ENCODE measurements at regions not wholly inside any gene's neighbourhood (a gene's known extent, or its start where the extent isn't known, plus 50 kb on each side); places are given as distances from the start of the nearest gene placed in this dataset.
"Not testable (repeated sequence)": the region's sequence is repeated elsewhere in the genome, so short reads cannot be mapped to it uniquely, and the experiment has no call there.

DNA sequence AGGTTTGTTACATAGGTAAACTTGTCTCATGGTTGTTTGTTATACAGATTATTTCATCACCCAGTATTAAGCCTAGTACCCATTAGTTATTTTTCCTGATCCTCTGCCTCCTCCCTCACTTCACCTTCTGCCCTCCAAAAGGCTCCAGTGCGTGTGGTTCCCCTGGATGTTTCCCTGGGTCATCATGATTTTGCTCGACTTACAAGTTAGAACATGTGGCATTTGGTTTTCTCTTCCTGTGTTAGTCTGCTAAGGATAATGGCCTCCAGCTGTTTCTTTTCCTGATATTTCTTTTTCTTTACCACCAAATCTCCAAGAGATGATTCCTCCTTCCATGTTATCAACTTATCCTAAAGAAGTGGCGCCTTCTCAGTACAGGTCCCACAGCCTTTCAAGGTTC is 543.1 kb upstream of the ADGRL3 start:
- DNase-seq (ENCODE audit: low spot score), result no peak

DNA sequence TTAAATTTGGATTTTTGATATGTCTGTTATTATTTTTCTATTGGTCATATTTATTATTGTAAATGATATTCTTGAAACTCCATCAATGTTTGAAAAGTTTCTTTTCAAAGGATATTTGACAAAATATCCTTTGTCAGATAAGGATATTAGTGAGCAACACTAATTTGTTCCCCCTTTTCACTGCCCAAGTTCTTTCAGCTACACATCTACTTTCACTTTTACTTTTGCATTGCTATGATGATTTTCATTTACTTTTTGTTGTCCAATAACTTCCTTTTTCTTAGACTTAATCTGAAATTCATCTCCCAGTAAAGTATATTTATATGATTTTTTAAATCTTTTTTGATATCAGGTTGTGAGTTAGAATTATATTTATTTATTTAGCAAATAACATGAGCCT is 542.3 kb upstream of the ADGRL3 start:
- DNase-seq (ENCODE audit: low spot score), result no peak

DNA sequence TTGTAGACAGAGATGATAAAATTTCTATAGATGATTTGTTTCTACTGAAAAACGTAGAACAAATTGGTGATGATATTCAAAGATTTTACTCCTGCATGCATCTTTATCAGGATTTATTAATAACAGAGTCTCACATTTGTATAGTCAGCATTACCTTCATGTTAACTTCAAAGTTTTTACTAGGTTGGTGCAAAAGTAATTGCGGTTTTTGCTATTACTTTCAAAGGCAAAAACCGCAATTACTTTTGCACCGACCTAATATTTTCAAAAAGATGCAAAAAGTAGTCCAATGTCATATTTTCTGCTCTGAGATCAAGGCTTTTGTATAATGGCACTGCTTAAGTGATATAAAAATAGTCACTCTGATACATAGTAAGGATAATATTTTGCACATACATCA is 536.4 kb upstream of the ADGRL3 start:
- no peak for DNase-seq (ENCODE audit: low spot score)

DNA sequence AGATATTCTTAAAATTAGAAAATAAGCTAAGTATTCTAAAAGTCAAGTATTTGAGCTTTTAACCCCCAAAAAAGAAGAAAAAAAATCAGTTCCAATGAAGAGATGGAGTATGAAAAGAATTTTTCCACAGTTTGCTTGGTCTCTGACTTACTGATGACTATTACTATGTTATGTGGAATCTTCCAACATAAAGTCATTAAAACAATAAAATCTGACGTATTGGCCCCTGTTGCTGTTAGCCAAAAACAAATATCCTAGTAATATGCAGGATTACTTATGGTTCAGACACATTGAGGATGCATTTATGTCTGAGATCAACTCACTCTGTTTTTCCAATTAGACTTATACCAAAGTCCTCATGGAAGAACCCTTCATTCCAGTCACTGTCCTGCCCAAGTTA is 517.2 kb upstream of the ADGRL3 start:
- no peak for DNase-seq (ENCODE audit: low spot score)

DNA sequence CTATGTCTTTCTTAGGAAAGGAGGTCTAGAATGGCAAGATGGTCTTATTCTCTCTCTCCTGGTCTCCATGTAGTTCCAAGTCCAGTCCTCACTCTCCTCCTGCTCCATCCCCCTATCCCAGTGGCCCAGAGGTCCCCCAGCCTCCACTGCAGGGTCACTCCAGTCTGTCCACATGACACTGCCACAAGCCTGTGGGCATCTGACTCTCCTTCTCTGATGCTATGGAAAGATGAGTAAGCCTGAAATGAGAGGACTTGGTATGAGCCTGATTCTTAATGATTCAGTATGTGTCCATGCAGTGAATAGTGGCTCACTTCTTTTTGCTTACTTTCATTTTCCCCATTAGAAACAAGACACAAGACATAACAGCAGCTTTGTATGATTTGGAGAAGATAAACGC is 516.8 kb upstream of the ADGRL3 start:
- DNase-seq (ENCODE audit: low spot score), result no peak

DNA sequence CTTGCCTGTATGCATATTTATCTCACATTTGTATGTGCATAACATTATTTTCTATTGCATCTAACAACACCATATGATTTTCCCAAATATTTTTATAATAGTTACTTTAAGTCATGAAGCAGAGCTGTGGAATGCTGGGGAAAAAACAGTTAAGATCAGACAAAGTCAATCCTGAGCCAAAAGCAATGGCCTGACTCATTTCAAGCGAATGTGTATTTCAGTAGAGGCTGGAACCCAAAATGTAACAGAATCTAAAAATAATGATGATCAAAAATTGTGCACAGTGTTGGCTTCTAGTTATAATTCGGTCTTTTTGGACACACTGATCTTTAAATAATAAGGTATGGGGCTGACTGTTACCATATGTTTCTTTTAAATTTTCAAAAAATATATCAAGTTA is 516.2 kb upstream of the ADGRL3 start:
- DNase-seq (ENCODE audit: low spot score), result no peak

DNA sequence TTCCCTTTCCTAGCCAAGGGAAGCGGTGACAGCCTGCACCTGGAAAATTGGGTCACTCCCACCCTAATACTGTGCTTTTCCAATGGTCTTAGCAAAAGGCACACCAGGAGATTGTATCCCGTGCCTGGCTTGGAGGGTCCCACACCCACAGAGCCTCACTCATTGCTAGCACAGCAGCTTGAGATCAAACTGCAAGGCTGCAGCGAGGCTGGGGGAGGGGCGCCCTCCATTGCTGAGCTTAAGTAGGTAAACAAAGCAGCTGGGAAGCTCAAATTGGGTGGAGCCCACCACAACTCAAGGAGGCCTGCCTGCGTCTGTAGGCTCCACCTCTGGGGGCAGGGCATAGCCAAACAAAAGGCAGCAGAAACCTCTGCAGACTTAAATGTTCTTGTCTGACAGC is 504.1 kb upstream of the ADGRL3 start:
- DNase-seq (ENCODE audit: low spot score), result not testable (repeated sequence)

DNA sequence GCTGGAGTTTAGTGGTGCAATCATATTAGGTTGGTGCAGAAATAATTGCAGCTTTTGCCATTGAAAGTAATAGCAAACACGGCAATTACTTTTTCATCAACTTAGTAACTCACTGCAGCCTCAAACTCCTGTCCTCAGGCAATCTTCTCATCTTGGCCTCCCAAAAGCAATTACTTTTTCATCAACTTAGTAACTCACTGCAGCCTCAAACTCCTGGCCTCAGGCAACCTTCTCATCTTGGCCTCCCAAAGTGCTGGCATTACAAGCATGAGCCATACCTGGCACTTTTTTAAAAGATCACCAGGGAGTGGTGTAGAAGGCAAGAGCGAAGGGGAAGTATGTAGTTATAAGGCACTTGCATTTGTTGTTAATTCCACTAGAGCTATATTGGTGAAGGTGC is 491.1 kb upstream of the ADGRL3 start:
- no peak for DNase-seq (ENCODE audit: low spot score)

DNA sequence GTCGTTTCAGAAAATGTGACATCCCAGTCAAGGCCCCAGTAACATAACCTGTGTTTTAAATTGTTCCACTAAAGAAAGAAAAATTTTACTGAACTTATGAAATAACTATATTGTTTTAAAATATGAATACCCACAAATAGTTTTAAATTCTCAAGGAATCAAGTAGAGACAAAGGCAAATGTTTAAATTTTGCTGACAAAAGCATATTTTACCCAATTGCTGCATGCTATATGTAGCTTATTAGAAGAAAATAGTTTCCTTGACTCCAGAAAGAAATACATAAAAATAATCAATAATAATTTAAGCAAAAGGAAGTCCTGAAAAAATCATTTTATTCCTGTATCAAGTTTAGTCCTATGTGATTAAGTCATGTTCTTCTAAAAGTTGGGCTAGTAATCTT is 481.3 kb upstream of the ADGRL3 start:
- DNase-seq (ENCODE audit: low spot score), result no peak

DNA sequence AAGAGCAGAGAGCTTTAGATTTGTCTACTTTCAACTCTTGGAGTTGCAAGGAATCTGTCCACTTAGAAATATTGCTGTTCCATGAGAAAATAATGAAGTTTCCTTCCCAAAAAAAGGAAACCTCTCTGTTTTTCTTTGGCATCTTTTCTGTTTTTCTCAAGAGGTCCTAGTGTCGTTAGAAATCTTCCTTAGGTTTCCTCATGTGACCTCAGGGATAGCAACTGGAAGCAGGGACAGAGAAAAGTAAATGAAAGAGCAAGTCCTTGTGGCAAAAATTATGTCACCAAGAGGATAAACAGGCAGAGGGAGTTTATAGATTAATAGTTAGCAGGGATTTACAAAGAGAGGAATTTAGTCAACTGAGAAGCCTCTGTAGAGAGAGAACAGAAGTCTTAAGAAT is 478.4 kb upstream of the ADGRL3 start:
- DNase-seq (ENCODE audit: low spot score), result no peak

DNA sequence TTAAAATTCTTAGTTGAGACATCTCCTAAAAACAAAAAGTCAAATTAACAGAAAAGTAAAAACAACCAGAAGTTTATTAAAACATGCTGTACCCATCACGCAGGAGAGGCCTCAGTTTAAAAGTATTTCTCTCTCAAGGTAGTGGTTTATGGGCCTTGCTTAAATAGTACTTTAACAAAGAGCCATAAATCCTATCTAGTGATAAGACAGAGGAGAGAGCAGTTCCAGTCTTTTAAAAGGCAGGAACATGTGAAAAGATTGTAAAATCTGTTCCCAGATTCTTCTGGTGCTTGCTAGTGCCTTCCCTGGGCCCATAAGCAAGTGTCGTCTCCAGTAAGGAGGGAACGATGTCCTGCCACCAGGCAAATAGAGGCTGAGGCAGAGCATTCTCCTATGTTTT is 476.3 kb upstream of the ADGRL3 start:
- no peak for DNase-seq (ENCODE audit: low spot score)

DNA sequence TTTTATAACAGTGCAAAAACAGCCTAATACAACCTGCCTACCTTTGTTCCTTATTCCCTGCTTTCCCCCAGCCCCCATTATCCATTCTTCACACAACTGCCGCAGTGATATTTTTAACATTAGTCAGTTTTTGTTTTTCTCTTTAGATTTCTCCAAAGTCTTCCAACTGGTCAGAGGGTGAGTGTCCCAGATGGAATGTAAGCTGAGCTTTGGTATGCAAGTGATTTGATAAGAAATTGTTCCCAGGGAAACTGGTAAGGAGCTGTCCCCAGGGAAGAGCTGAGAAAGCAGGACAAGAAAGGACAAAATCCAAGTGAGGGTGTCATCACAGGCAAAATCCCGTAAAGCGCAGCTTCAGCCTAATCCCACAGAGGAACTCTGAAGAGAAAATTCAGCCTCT is 475.5 kb upstream of the ADGRL3 start:
- DNase-seq (ENCODE audit: low spot score), result no peak

DNA sequence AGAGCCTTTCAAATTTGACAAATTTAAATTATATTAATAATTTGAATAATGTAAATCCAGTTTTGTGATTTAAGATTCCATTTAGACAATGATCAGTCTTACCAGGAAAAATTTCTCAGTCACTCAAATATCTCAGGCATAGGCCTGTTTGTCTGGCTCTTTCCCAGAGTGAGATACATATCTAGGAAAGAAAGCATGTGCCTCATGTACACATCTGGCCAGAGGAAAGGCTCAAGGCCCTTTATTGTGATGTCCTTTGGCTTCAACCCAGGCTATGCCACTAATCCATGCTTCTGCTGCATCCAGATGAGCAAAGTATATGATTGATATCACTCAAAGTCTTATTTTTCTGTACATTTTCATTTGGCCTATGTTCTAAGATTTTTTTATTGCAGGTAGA is 473.3 kb upstream of the ADGRL3 start:
- DNase-seq (ENCODE audit: low spot score), result no peak

DNA sequence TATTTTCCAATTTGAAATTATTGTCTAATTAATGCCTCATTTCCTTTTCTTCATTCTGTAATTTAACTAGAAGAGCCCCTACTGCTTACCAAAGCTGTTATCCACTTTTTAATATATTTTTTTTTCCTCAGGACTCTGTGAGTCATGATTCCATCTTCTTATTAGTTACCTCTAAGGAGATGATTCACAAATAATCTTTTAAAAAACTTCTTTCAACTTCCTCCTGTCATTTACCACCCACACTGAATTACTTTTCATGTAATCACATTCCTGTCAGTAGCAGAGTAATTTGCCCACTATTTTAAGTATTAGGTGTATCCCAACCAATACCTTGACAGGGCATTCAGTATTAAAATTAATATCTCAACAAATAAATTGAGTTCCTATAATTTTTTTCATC is 470.9 kb upstream of the ADGRL3 start:
- DNase-seq (ENCODE audit: low spot score), result no peak

DNA sequence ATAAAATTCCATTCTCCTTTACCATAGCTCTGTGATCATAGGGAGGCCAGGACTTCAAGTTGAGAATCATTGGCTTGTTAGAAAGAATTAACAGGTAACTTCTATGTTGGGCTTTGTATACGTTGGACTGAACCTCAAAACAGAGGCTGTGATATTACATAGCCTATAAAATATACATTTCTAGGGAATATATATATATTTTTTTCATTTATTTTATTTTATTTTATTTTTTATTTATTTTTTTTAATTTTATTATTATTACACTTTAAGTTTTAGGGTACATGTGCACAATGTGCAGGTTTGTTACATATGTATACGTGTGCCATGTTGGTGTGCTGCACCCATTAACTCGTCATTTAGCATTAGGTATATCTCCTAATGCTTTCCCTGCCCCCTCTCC is 470.4 kb upstream of the ADGRL3 start:
- DNase-seq (ENCODE audit: low spot score), result not testable (repeated sequence)

DNA sequence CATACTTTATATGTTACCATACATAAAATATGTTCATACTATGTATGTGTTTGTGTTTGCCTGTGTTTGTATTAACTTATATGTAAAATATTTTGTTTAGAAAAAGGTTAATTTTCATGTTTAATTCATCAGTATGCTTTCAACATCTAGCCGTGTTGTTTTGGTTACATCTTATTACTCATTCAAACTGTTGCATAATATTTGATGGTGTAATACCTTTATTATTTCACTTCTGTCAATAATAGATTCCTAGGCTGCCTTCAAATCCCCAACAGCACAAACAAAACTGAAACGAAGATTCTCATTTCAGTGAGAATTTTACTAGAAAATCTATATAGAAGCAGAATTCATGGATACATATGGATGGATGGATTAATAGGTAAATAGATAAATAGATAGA is 462.3 kb upstream of the ADGRL3 start:
- DNase-seq (ENCODE audit: low spot score), result no peak

DNA sequence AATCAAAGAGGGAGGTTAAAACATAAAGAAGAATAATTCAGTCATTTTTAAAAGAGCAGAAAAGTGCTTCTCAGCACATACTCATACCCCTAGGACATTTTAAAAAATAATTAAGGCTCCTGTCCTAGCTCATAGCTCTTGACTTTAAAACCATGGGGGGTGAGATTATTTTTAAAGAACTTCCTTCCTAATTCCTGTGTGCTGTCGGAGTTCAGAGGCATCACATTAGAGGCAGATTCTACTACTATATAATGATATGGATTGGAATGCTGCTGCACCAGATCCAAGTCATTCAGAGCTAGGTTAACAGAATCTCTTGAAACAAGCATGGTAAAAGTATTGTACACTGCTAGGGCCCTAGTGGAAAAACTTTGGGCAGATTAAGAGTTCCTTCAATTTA is 456.5 kb upstream of the ADGRL3 start:
- DNase-seq (ENCODE audit: low spot score), result no peak

DNA sequence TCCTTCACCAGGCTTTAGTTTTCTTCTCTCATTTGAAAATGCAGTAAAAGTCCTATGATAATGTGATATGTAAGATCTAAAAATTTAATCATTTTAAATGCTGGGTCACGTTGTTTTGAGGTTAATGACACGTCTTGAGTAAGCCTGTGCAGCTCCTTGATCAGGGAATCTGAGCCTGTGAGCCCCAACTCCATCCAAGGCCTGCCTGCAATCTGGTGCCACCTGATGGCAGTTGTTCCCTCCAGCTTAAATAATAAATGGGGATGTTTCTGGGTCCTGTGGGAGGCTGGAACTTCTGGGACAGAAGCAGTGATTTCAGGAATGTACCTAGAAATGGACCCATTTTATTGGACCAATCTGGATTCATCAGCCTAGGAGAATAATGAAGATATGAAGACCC is 455.4 kb upstream of the ADGRL3 start:
- no peak for DNase-seq (ENCODE audit: low spot score)

DNA sequence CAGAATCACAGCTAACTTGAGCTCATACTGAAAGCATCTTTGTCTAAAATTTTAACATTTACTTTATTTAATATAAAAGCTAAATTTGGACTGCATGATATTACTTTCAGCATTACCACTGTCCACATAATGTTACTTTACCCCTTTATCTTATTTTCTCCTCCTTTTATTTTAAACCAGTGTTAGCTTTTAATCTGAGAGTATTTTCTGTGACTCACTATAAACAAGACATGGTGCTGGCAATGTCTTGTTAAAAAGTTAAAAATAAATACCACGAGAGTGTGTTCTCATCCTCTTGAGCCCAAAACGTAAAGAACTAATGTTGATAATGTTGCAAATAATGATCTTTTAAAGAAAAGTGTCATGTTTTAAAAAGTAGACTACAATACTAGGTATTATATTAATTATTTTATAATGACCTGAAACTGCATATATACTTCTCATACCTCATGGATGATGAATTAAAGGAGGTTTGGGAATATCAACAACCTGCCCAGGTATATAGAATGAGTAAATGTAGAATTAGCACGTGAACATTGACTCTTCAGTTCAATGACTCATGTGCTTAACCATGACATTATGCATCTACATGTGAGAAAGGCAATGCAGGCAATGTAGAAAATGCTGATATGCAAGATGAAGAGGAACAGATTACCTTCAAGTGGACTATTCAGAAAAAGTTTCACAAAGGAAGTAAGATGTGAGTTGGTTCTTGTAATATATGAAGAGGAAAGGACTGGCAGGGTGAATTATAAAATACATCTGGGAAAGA is 454.1 kb upstream of the ADGRL3 start:
- DNase-seq (ENCODE audit: low spot score), result no peak

DNA sequence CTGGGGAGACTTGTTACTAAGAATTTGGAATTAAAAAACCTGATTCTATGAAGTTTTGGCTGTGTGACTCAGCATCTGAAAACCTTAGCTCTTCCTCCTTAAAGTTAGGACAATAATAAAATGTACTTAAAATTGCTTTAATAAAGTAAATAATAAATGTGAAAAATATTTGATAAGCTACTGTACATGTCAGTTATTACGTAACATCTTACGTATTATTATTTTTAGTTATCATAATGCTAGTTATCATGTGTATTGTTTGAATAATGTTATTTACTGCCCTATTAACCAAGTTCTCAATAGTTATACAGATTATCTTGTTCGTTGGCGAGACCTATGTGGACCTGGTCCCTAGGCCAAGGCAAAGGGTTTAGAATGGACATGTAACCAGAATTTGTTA is 449.2 kb upstream of the ADGRL3 start:
- no peak for DNase-seq (ENCODE audit: low spot score)

DNA sequence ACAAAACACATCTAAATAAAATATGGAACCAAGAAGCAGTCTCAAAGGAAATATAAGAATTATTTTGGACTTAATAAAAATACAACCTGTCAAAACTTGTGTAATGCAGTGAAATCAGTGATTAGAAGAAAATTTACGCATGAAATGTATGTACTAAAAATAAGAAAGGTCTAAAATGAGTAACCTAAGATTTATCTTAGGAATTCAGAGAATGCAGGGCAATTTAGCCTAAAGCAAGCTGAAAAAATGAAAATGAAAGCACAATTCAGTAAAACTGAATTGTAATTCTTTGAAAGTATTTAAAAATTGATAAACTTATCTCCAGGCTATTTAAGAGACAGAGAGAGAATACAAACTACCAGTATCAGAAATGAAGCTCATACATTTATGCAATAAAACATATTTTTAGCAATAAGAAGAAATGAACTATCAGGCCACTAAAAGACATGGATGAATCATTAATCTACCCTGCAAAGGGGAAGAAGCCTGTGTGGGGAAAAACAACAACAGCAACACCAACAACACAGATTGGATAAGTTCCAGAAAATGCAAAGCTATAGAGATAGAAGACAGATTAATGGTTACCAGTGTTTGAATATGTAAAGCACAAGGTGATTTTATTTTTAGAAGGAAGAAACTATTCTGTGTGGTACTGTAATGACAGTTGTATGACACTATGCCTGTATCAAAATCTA is 442.0 kb upstream of the ADGRL3 start:
- DNase-seq (ENCODE audit: low spot score), result no peak

DNA sequence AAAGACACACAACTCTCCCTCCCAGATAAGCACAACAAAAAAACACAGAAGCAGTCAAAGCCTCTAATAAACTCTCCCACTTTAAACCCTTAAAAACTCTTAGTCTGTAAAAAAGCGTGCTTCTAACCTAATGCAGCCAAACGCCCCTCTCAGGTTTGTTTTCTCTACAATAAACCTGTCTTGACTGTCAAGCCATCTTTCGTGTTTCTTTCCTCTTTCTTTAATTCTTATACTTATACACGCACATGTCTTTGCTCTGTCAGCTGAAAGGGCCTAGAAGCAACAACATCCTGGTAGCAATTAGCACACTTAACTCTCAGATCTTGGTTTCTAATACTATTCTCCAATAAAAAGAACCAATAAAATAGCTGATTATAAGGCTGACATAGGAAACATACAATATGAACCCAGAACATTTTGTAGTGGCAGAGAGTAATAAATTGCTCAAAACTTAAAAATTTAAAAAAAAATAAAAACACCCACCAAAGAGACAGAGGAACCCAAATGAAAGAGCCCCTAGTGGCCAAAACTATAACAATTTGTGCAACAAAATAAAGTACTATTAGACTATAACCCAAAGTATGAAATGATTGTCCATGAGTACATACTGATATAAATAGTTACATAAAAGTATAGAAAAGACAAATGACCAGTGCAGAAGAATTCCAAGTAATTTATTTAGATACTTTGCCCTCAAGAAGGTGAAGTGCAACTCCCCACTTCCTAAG is 440.4 kb upstream of the ADGRL3 start:
- DNase-seq (ENCODE audit: low spot score), result peak; percentile 11

DNA sequence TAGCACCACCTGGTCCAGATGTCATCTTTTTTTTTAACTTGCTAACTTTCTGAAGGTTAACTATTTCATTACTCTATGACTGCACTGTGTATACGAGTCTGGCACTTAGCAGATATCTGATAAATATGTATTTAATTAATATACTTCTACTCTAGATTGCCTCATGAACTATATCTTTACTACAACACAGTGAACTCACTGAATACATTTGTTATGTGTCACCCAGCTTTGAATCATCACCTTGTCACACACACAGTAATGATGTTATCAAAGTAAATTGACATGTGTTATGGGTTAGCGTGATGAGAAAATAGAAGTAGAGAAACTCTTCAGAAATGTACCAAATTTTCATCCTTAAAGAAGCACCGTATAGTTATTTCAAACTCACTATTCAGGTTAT is 419.3 kb upstream of the ADGRL3 start:
- no peak for DNase-seq (ENCODE audit: low spot score)
